Activated CD4-positive, alpha-beta T cell treated with anti-CD3 and anti-CD28 coated beads for 36 hours (primary cell): ENCODE measurements at regions not wholly inside any gene's neighbourhood (a gene's known extent, or its start where the extent isn't known, plus 50 kb on each side); places are given as distances from the start of the nearest gene placed in this dataset.

Experiments
- ATAC-seq: fragments of 200-7000 bp; cut with Tn5 transposase; one replicate; pipeline ENCODE4 v1.10.0; 2021; ENCODE audit warnings: mild to moderate bottlenecking, moderate library complexity
- CTCF ChIA-PET: fragments of 350-600 bp; sonication (Branson Sonifier 250); formaldehyde crosslinking; loops from one replicate; lab custom pipeline; 2021; ENCODE audit warnings: antibody characterized with exemption; lab: Charles Lee
- POLR2A ChIA-PET: fragments of 350-600 bp; sonication (Branson Sonifier 250); formaldehyde crosslinking; loops from one replicate; lab custom pipeline; 2021; ENCODE audit warnings: antibody characterized with exemption, inconsistent platforms; lab: Charles Lee
- DNase-seq: peaks from one replicate; pipeline ENCODE4 v3.0.0-alpha.2; 2020
- H3K27ac Mint-ChIP-seq: one replicate; pipeline ENCODE4 v1.8.0; 2021; ENCODE audit warnings: mixed read lengths
- H3K27me3 Mint-ChIP-seq: one replicate; pipeline ENCODE4 v1.8.0; 2021; ENCODE audit warnings: mixed read lengths
- H3K36me3 Mint-ChIP-seq: one replicate; pipeline ENCODE4 v1.8.0; 2021; ENCODE audit warnings: low read depth, mixed read lengths
- H3K4me1 Mint-ChIP-seq: one replicate; pipeline ENCODE4 v1.8.0; 2021; ENCODE audit warnings: mixed read lengths
- H3K4me3 Mint-ChIP-seq: one replicate; pipeline ENCODE4 v1.8.0; 2021; ENCODE audit warnings: mild to moderate bottlenecking, moderate library complexity, mixed read lengths
- H3K9me3 Mint-ChIP-seq: one replicate; pipeline ENCODE4 v1.8.0; 2021; ENCODE audit warnings: low read depth, mixed read lengths
- intact Hi-C, 2 experiments: fragments of 100-400 bp; cut with DNase I in 1 of 2; cut with micrococcal nuclease in 1 of 2; formaldehyde crosslinking; loops; one replicate each; pipeline versions ENCODE4 v1.14.2 to v1.15.1; 2022 to 2024; cut with DNase I, micrococcal nuclease

DNA sequence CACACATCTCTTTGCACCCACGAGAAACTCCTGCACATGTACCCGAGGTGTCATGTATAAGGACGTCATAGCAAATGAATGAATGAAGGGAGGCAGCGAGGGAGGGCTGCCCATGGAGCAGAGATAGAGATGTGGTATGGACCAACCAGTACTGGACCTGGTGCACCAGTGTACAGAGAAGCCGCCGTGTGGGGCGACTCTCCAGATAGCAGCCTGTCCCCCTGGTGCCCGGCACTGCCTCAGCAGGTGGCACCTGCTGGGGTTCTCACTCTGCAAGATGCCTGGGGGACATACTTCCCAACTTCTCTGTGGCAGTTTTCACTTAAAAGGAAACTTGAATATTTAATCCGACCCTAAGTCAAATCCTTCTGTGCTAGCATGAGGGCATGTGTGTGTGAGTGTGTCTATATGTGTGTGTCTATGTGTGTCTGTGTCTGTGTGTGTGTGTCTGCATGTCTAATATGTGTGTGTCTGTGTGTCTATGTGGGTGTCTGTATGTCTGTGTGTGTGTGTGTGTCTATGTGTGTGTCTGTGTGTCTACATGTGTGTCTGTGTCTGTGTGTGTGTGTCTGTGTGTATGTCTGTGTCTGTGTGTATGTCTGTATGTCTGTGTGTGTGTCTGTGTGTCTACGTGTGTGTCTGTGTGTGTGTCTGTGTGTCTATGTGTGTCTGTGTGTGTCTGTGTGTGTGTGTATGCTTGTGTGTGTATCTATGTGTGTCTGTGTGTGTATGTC lies 132.0 kb downstream of the RNASET2 start:
- intact Hi-C loops: no loop called here
- ChIA-PET POLR2A (no interaction called here), CTCF (no interaction called here)
- H3K27me3 Mint-ChIP-seq: peaks cover 2% of the 10 kb centered on the region
- H3K36me3 Mint-ChIP-seq: no peaks in the 10 kb centered on the region
- DNase-seq (no peak), ATAC-seq (no peak)
- no peak overlapping the region for H3K4me3 Mint-ChIP-seq
- no peak overlapping the region for H3K27ac Mint-ChIP-seq
- H3K9me3 Mint-ChIP-seq: no peaks in the 10 kb centered on the region
- H3K4me1 Mint-ChIP-seq: no peaks in the 10 kb centered on the region

- intact Hi-C loops: no loop called here
- Mint-ChIP-seq H3K4me1 (no peaks in the 10 kb centered on the region), H3K27me3 (peaks cover 2% of the 10 kb centered on the region), H3K27ac (no peak overlapping the region), H3K9me3 (no peaks in the 10 kb centered on the region), H3K4me3 (no peak overlapping the region), H3K36me3 (no peaks in the 10 kb centered on the region)
- ATAC-seq (no peak), DNase-seq (no peak)
- POLR2A ChIA-PET: no interaction called here
- CTCF ChIA-PET: interaction anchor here (0.6 to 1.0 kb wide), 2 partner anchors 48 to 133 kb away, joined by 3 read pairs; no protein-coding TSS in a partner anchor
These were observed 133.7 kb downstream of the RNASET2 start for GRCh38 chr6:166822609-166823008.

DNA sequence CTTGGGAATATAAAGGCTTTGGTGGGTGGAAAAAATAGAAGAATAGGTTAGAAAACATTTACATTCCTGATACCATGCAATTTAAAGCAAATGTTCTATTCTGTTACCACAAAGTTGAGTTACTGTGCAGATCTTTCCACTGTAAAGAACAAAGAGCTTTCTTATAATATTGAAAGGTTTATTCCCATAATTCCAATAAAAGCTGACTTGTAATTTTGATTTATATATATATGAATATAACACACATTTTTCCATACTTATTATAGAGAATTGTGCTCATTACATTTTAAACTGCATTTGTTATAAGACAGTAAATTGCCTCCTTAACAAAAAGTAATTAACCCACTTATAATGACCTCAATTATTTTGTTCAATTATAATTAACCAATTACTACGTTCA lies 135.9 kb downstream of the RNASET2 start:
- ATAC-seq (no peak), DNase-seq (no peak)
- H3K27ac Mint-ChIP-seq: no peak overlapping the region
- H3K9me3 Mint-ChIP-seq: no peaks in the 10 kb centered on the region
- no peaks in the 10 kb centered on the region for H3K27me3 Mint-ChIP-seq
- H3K36me3 Mint-ChIP-seq: no peaks in the 10 kb centered on the region
- ChIA-PET POLR2A (no interaction called here), CTCF (no interaction called here)
- H3K4me1 Mint-ChIP-seq: no peaks in the 10 kb centered on the region
- intact Hi-C loops: no loop called here
- H3K4me3 Mint-ChIP-seq: no peak overlapping the region

DNA sequence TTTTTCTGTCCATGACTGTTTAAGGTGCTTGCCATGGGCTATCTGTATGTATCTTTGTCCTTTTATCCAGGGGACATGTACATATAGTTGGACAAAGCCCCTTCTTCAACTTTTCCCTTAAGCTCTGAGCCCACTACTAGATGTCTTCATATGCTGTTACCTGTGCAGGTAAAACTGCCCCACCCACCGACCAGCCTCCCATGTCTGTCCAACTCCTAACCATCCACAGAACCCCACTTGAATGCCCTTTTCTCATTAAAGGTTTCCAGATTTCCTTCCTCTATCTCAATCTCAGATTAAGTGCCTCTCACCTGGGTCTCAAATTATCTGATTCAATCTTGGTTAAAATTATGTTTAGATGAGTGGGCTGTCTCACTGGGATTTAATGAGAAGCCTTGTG lies 136.3 kb downstream of the RNASET2 start:
- Mint-ChIP-seq H3K36me3 (no peaks in the 10 kb centered on the region), H3K27ac (no peak overlapping the region), H3K4me1 (no peaks in the 10 kb centered on the region), H3K9me3 (no peaks in the 10 kb centered on the region), H3K27me3 (no peaks in the 10 kb centered on the region), H3K4me3 (no peak overlapping the region)
- no peak for DNase-seq
- ATAC-seq: no peak
- intact Hi-C loops: no loop called here
- POLR2A ChIA-PET: no interaction called here
- CTCF ChIA-PET: no interaction called here

GRCh38 chr6:166815629-166816028 lies 140.7 kb downstream of the RNASET2 start:
- Mint-ChIP-seq H3K27me3 (no peaks in the 10 kb centered on the region), H3K9me3 (no peaks in the 10 kb centered on the region), H3K36me3 (no peaks in the 10 kb centered on the region), H3K4me3 (no peak overlapping the region), H3K27ac (no peak overlapping the region), H3K4me1 (no peaks in the 10 kb centered on the region)
- CTCF ChIA-PET: no interaction called here
- POLR2A ChIA-PET: no interaction called here
- DNase-seq (peak; percentile 11), ATAC-seq (no peak)
- intact Hi-C loops: no loop called here

- intact Hi-C loops: no loop called here
- H3K9me3 Mint-ChIP-seq: no peaks in the 10 kb centered on the region
- no peaks in the 10 kb centered on the region for H3K4me1 Mint-ChIP-seq
- no peak for ATAC-seq
- ChIA-PET CTCF (no interaction called here), POLR2A (no interaction called here)
- no peak for DNase-seq
- H3K27ac Mint-ChIP-seq: no peak overlapping the region
- H3K4me3 Mint-ChIP-seq: no peak overlapping the region
- no peaks in the 10 kb centered on the region for H3K27me3 Mint-ChIP-seq
- H3K36me3 Mint-ChIP-seq: no peaks in the 10 kb centered on the region
These were observed 142.0 kb downstream of the RNASET2 start for GRCh38 chr6:166814390-166814789.

DNA sequence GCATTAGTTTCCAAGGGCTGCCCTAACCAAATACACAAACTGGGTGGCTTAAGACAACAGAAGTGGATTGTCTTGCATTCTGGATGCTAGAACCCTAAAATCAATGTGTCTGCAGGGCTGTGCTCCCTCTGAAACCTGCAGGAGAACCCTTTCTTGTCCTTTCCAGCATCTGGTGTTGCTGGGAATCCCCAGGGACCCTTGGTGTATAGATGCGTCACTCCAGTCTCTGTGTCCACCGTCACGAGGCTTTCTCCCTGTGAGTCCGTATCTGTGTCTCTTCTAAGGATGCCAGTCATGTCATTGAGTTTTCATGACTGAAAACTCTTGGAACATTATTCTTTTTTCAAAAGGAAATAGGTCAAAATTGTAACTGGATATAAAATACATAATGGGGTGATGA lies 142.9 kb downstream of the RNASET2 start:
- no peaks in the 10 kb centered on the region for H3K4me1 Mint-ChIP-seq
- no peaks in the 10 kb centered on the region for H3K9me3 Mint-ChIP-seq
- no peaks in the 10 kb centered on the region for H3K36me3 Mint-ChIP-seq
- H3K4me3 Mint-ChIP-seq: no peak overlapping the region
- H3K27ac Mint-ChIP-seq: no peak overlapping the region
- POLR2A ChIA-PET: no interaction called here
- CTCF ChIA-PET: no interaction called here
- intact Hi-C loops: no loop called here
- H3K27me3 Mint-ChIP-seq: no peaks in the 10 kb centered on the region
- no peak for DNase-seq
- no peak for ATAC-seq

- intact Hi-C loops: no loop called here
- no peaks in the 10 kb centered on the region for H3K27me3 Mint-ChIP-seq
- no peak overlapping the region for H3K27ac Mint-ChIP-seq
- ATAC-seq (no peak), DNase-seq (no peak)
- ChIA-PET POLR2A (no interaction called here), CTCF (interaction anchor here (1.1 to 1.2 kb wide), 2 partner anchors 24 to 36 kb away, joined by 3 read pairs; no protein-coding TSS in a partner anchor)
- peaks cover 12% of the 10 kb centered on the region for H3K36me3 Mint-ChIP-seq
- H3K4me3 Mint-ChIP-seq: no peak overlapping the region
- peaks cover 23% of the 10 kb centered on the region for H3K9me3 Mint-ChIP-seq
- no peaks in the 10 kb centered on the region for H3K4me1 Mint-ChIP-seq
These were observed 145.5 kb downstream of the RNASET2 start for GRCh38 chr6:166810864-166811263.

GRCh38 chr6:166809721-166810120 lies 146.6 kb downstream of the RNASET2 start:
- peaks cover 13% of the 10 kb centered on the region for H3K36me3 Mint-ChIP-seq
- no peak for DNase-seq
- no peak overlapping the region for H3K4me3 Mint-ChIP-seq
- POLR2A ChIA-PET: no interaction called here
- no peaks in the 10 kb centered on the region for H3K4me1 Mint-ChIP-seq
- intact Hi-C loops: no loop called here
- H3K9me3 Mint-ChIP-seq: peaks cover 33% of the 10 kb centered on the region
- no peak for ATAC-seq
- no peak overlapping the region for H3K27ac Mint-ChIP-seq
- CTCF ChIA-PET: no interaction called here
- H3K27me3 Mint-ChIP-seq: no peaks in the 10 kb centered on the region

DNA sequence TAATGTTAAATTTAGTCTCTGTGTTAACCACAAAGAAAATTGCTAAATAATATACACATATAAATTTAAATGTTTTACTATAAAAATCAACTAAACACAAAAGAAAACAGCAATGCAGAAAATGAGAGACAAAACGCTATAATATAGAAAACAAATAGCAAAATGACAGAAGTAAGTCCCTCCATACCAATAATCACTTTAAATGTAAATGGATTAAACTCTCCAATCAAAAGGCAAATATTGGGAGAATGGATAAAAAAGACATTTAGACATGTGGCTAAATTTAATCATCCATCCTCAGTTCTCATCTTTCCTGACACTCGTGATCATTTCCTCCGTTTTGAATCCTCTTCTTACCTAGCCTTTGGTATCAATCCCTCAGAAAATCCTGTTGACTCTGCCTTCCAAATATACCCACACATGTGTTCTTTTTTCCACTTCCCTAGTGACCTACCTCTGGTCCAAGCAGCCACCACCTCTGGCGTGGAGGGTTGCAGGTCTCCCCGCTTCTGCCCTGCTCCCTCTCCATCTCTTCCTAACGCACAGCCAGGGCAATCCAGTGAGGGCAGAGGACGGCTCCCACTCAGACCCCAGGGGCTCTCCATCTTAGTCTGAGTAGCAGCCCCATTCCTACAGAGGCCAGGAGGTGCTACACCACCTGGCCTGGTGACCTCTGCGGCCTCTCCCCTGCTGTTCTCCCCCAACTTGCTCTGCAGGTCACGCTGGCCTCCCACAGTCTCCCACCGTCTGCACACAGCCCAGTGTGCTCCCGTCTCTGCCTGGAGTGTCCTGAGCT lies 149.2 kb downstream of the RNASET2 start:
- no peak for ATAC-seq
- POLR2A ChIA-PET: no interaction called here
- Mint-ChIP-seq H3K36me3 (peaks cover 13% of the 10 kb centered on the region), H3K27ac (no peak overlapping the region), H3K9me3 (peaks cover 33% of the 10 kb centered on the region), H3K4me1 (no peaks in the 10 kb centered on the region), H3K27me3 (no peaks in the 10 kb centered on the region), H3K4me3 (no peak overlapping the region)
- CTCF ChIA-PET: interaction anchor here (0.6 to 0.7 kb wide), 2 partner anchors 22 to 106 kb away, joined by 3 to 4 read pairs; no protein-coding TSS in a partner anchor
- DNase-seq: no peak
- intact Hi-C loops: no loop called here

DNA sequence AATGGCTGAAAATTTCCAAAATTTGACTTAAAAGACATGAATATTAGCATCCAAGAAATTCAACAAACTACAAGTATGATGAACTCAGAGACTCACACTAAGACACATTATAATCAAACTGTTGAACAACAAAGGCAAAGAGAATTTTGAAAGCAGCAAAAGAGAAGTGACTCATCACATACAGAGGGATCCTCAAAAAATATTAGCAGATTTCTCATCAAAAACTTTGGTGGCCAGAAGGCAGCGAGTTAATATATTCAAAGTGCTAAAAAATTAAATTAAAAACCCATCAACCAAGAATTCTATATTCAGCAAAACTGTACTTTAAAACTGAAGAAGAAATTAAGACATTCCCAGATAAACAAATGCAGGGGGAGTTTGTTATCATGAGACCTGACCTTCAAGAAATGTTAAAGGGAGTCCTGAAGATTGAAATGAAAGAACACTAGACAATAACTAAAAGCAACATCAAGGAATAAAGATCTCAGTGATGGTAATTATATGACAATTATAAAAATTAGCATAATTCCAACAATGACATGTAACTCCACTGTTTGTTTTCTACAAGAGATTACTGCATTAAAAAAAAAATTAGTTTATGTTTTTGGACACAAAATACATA lies 150.0 kb downstream of the RNASET2 start:
- H3K4me1 Mint-ChIP-seq: no peaks in the 10 kb centered on the region
- ChIA-PET POLR2A (no interaction called here), CTCF (no interaction called here)
- no peak for ATAC-seq
- H3K27ac Mint-ChIP-seq: no peak overlapping the region
- intact Hi-C loops: no loop called here
- peaks cover 33% of the 10 kb centered on the region for H3K9me3 Mint-ChIP-seq
- DNase-seq: no peak
- H3K36me3 Mint-ChIP-seq: peaks cover 13% of the 10 kb centered on the region
- no peaks in the 10 kb centered on the region for H3K27me3 Mint-ChIP-seq
- H3K4me3 Mint-ChIP-seq: no peak overlapping the region
